A673 (cell line): ENCODE measurements at regions not wholly inside any gene's neighbourhood (a gene's known extent, or its start where the extent isn't known, plus 50 kb on each side); places are given as distances from the start of the nearest gene placed in this dataset.

Experiments used
- BruUV-seq: library from RNA; stranded (reverse); fragments of 400-500 nt; replicated peaks from 2 replicates; lab custom pipeline; 2021; lab: Mats Ljungman, UMichigan
- CTCF ChIA-PET: fragments of 300-600 bp; sonication (Branson Sonifier 250); formaldehyde crosslinking; loops from one replicate; lab custom pipeline; 2022; ENCODE audit warnings: antibody characterized with exemption; lab: Charles Lee
- POLR2A ChIA-PET: fragments of 300-600 bp; sonication (Branson Sonifier 250); formaldehyde crosslinking; loops from one replicate; lab custom pipeline; 2022; ENCODE audit warnings: antibody characterized with exemption; ENCODE audit not compliant: low non-redundant PET; lab: Charles Lee
- DNase-seq: peaks from one replicate; pipeline ENCODE4 v3.0.0-alpha.2; 2015; ENCODE audit warnings: low spot score
- H3K27ac ChIP-seq: fragments of 200-600 bp; sonication (generic); 2 replicates; pipeline ENCODE4 v1.5.1; 2016; ENCODE audit warnings: mixed run types, low read depth, mild to moderate bottlenecking, mixed read lengths, antibody characterized with exemption, low read length; ENCODE audit not compliant: poor library complexity, severe bottlenecking
- H3K27me3 ChIP-seq: fragments of 200-600 bp; sonication (generic); replicated peaks from 2 replicates; pipeline ENCODE4 v1.6.1; 2017; ENCODE audit warnings: mixed run types, low read depth, mild to moderate bottlenecking, mixed read lengths, antibody characterized with exemption, low read length; ENCODE audit not compliant: insufficient read depth, poor library complexity
- H3K36me3 ChIP-seq: fragments of 200-600 bp; sonication (generic); 2 replicates; pipeline ENCODE4 v1.6.1; 2016; ENCODE audit warnings: mixed run types, mild to moderate bottlenecking, mixed read lengths, antibody characterized with exemption, low read length; ENCODE audit not compliant: insufficient read depth, poor library complexity, severe bottlenecking
- H3K4me1 ChIP-seq: fragments of 200-600 bp; sonication (generic); 2 replicates; pipeline ENCODE4 v1.6.1; 2017; ENCODE audit warnings: mixed run types, mild to moderate bottlenecking, mixed read lengths, antibody characterized with exemption, low read length; ENCODE audit not compliant: insufficient read depth, poor library complexity, severe bottlenecking
- H3K4me3 ChIP-seq: fragments of 200-600 bp; sonication (generic); 2 replicates; pipeline ENCODE4 v1.5.1; 2016; ENCODE audit warnings: low read depth, mixed run types, mild to moderate bottlenecking, mixed read lengths, low read length; ENCODE audit not compliant: poor library complexity, severe bottlenecking
- H3K9me3 ChIP-seq: fragments of 200-600 bp; sonication (generic); 2 replicates; pipeline ENCODE4 v1.6.1; 2016; ENCODE audit warnings: mixed run types, low read depth, mild to moderate bottlenecking, mixed read lengths, antibody characterized with exemption, low read length; ENCODE audit not compliant: poor library complexity, severe bottlenecking
- CTCF ChIP-seq: fragments of 300-800, 200-600 bp; sonication (generic); conservative IDR thresholded peaks from 2 replicates; pipeline ENCODE4 v1.5.1; 2017; ENCODE audit warnings: low read depth, mild to moderate bottlenecking, antibody characterized with exemption, low read length, moderate library complexity, mixed read lengths
- EZH2 ChIP-seq: fragments of 200-600 bp; sonication (generic); IDR thresholded peaks from 2 replicates; pipeline ENCODE4 v1.6.1; 2017; ENCODE audit warnings: borderline replicate concordance, low read depth, mild to moderate bottlenecking, mixed read lengths, antibody characterized with exemption, low read length; ENCODE audit not compliant: poor library complexity, severe bottlenecking
- intact Hi-C: fragments of 100-400 bp; cut with micrococcal nuclease; formaldehyde crosslinking; loops from one replicate; pipeline ENCODE4 v1.10.0; 2022; ENCODE audit not compliant: unreplicated experiment

- CTCF ChIA-PET: no interaction called here
- intact Hi-C loops: no loop called here
- no peaks in the 10 kb centered on the region for H3K36me3 ChIP-seq
- no peak overlapping the region for H3K27ac ChIP-seq
- BruUV-seq: no TSS peak
- peaks cover 2% of the 10 kb centered on the region for H3K4me1 ChIP-seq
- H3K27me3 ChIP-seq: no peaks in the 10 kb centered on the region
- no peak for TF ChIP-seq CTCF
- TF ChIP-seq EZH2: no peak
- no peak for DNase-seq
- POLR2A ChIA-PET: interaction anchor here (0.5 kb wide), 1 partner anchor 685 kb away, joined by 25 read pairs; no protein-coding TSS in a partner anchor
- no peak overlapping the region for H3K4me3 ChIP-seq
- no peaks in the 10 kb centered on the region for H3K9me3 ChIP-seq
Observed at GRCh38 chr2:120945832-120946499, 210.3 kb downstream of the GLI2 start.

GRCh38 chr2:120947327-120947726 lies 211.7 kb downstream of the GLI2 start:
- H3K27ac ChIP-seq: no peak overlapping the region
- POLR2A ChIA-PET: no interaction called here
- H3K4me1 ChIP-seq: no peaks in the 10 kb centered on the region
- no peaks in the 10 kb centered on the region for H3K27me3 ChIP-seq
- no peak for TF ChIP-seq EZH2
- no peak for TF ChIP-seq CTCF
- H3K4me3 ChIP-seq: no peak overlapping the region
- BruUV-seq: no TSS peak
- DNase-seq: no peak
- CTCF ChIA-PET: no interaction called here
- no peaks in the 10 kb centered on the region for H3K36me3 ChIP-seq
- H3K9me3 ChIP-seq: no peaks in the 10 kb centered on the region
- intact Hi-C loops: no loop called here

- H3K27me3 ChIP-seq: no peaks in the 10 kb centered on the region
- intact Hi-C loops: no loop called here
- no peak for DNase-seq
- ChIA-PET CTCF (no interaction called here), POLR2A (no interaction called here)
- no peaks in the 10 kb centered on the region for H3K9me3 ChIP-seq
- BruUV-seq: no TSS peak
- TF ChIP-seq CTCF (no peak), EZH2 (no peak)
- no peaks in the 10 kb centered on the region for H3K36me3 ChIP-seq
- H3K4me3 ChIP-seq: no peak overlapping the region
- H3K27ac ChIP-seq: no peak overlapping the region
- no peaks in the 10 kb centered on the region for H3K4me1 ChIP-seq
Observed at GRCh38 chr2:120947982-120948661, 212.5 kb downstream of the GLI2 start.
